ENCODE measurements at regions not wholly inside any gene's neighbourhood (a gene's known extent, or its start where the extent isn't known, plus 50 kb on each side); places are given as distances from the start of the nearest gene placed in this dataset.
"Not testable (repeated sequence)": the region's sequence is repeated elsewhere in the genome, so short reads cannot be mapped to it uniquely, and the experiment has no call there.

GRCh38 chr10:71112138-71112785, 100.1 kb upstream of the UNC5B start:
- H3K27me3 ChIP-seq (ENCODE audit: control insufficient read depth in 1 of 2, insufficient read depth in 2 of 2, low read length in 2 of 2): peaks cover 0 to 6% of the 10 kb centered on the region in 2 experiments
- peaks cover 16% of the 10 kb centered on the region for H3K9me3 Mint-ChIP-seq
- peaks cover 2% of the 10 kb centered on the region for H3K36me3 Mint-ChIP-seq (ENCODE audit: low read depth)
- H3K27ac Mint-ChIP-seq: no peak overlapping the region
- no peak overlapping the region for H3K4me3 ChIP-seq (ENCODE audit: low read length)
- ChIA-PET CTCF (no interaction called here), POLR2A (no interaction called here)
- H3K4me1 ChIP-seq (ENCODE audit: insufficient read depth, low read length): no peaks in the 10 kb centered on the region
- DNase-seq (no peak), ATAC-seq (ENCODE audit: poor library complexity) (no peak)
- no peaks in the 10 kb centered on the region for H3K36me3 ChIP-seq (ENCODE audit: insufficient read depth, low read length)
- intact Hi-C loops (cut with DNase I, micrococcal nuclease): no loop called here
- no peaks in the 10 kb centered on the region for H3K4me1 Mint-ChIP-seq (ENCODE audit: low read depth)
- H3K9me3 ChIP-seq (ENCODE audit: control insufficient read depth in 1 of 2, insufficient read depth in 1 of 2, low read length in 2 of 2): peaks cover 11 to 17% of the 10 kb centered on the region in 2 experiments
- H3K27ac ChIP-seq (ENCODE audit: low read depth in 1 of 2, low read length in 2 of 2): no peak overlapping the region
- H3K27me3 Mint-ChIP-seq: peaks cover 20% of the 10 kb centered on the region
- H3K4me3 Mint-ChIP-seq: no peak overlapping the region
- TF ChIP-seq CTCF (IDR thresholded peaks at IDR 0.05): no peak

GRCh38 chr10:71116426-71116825, 95.9 kb upstream of the UNC5B start:
- ATAC-seq (ENCODE audit: poor library complexity) (no peak), DNase-seq (no peak)
- H3K36me3 Mint-ChIP-seq (ENCODE audit: low read depth): peaks cover 4% of the 10 kb centered on the region
- ChIA-PET POLR2A (no interaction called here), CTCF (no interaction called here)
- no peaks in the 10 kb centered on the region for H3K4me1 ChIP-seq (ENCODE audit: insufficient read depth, low read length)
- no peak overlapping the region for H3K27ac Mint-ChIP-seq
- peaks cover 0 to 6% of the 10 kb centered on the region in 2 experiments for H3K27me3 ChIP-seq (ENCODE audit: control insufficient read depth in 1 of 2, insufficient read depth in 2 of 2, low read length in 2 of 2)
- intact Hi-C loops (cut with DNase I, micrococcal nuclease): no loop called here
- peaks cover 20% of the 10 kb centered on the region for H3K27me3 Mint-ChIP-seq
- H3K9me3 Mint-ChIP-seq: peaks cover 27% of the 10 kb centered on the region
- H3K4me3 Mint-ChIP-seq: no peak overlapping the region
- H3K4me1 Mint-ChIP-seq (ENCODE audit: low read depth): no peaks in the 10 kb centered on the region
- TF ChIP-seq CTCF (IDR thresholded peaks at IDR 0.05): no peak
- H3K9me3 ChIP-seq (ENCODE audit: control insufficient read depth in 1 of 2, insufficient read depth in 1 of 2, low read length in 2 of 2): peaks cover 17 to 28% of the 10 kb centered on the region in 2 experiments
- no peak overlapping the region for H3K4me3 ChIP-seq (ENCODE audit: low read length)
- no peaks in the 10 kb centered on the region for H3K36me3 ChIP-seq (ENCODE audit: insufficient read depth, low read length)
- H3K27ac ChIP-seq (ENCODE audit: low read depth in 1 of 2, low read length in 2 of 2): no peak overlapping the region

GRCh38 chr10:71117589-71117988, 94.8 kb upstream of the UNC5B start:
- H3K4me1 ChIP-seq (ENCODE audit: insufficient read depth, low read length); H3K4me1 Mint-ChIP-seq (ENCODE audit: low read depth); H3K4me3 ChIP-seq (ENCODE audit: low read length); ATAC-seq (ENCODE audit: poor library complexity); CTCF ChIA-PET; H3K27me3 ChIP-seq (ENCODE audit: control insufficient read depth in 1 of 2, insufficient read depth in 2 of 2, low read length in 2 of 2); DNase-seq; H3K36me3 Mint-ChIP-seq (ENCODE audit: low read depth); intact Hi-C loops (cut with DNase I, micrococcal nuclease); H3K36me3 ChIP-seq (ENCODE audit: insufficient read depth, low read length); H3K27ac ChIP-seq (ENCODE audit: low read depth in 1 of 2, low read length in 2 of 2); POLR2A ChIA-PET; H3K27ac Mint-ChIP-seq; H3K4me3 Mint-ChIP-seq: not testable (repeated sequence)
- peaks cover 24% of the 10 kb centered on the region for H3K9me3 Mint-ChIP-seq
- H3K9me3 ChIP-seq (ENCODE audit: control insufficient read depth in 1 of 2, insufficient read depth in 1 of 2, low read length in 2 of 2): peaks cover 17 to 28% of the 10 kb centered on the region in 2 experiments
- H3K27me3 Mint-ChIP-seq: peaks cover 15% of the 10 kb centered on the region

GRCh38 chr10:71123023-71123422, 89.3 kb upstream of the UNC5B start:
- H3K4me1 ChIP-seq (ENCODE audit: insufficient read depth, low read length): no peaks in the 10 kb centered on the region
- DNase-seq: no peak
- no peaks in the 10 kb centered on the region for H3K36me3 Mint-ChIP-seq (ENCODE audit: low read depth)
- TF ChIP-seq CTCF (IDR thresholded peaks at IDR 0.05): no peak
- peaks cover 8% of the 10 kb centered on the region in 2 experiments for H3K27me3 ChIP-seq (ENCODE audit: control insufficient read depth in 1 of 2, insufficient read depth in 2 of 2, low read length in 2 of 2)
- peaks cover 34% of the 10 kb centered on the region for H3K27me3 Mint-ChIP-seq
- intact Hi-C loops (cut with DNase I, micrococcal nuclease): no loop called here
- no peaks in the 10 kb centered on the region for H3K4me1 Mint-ChIP-seq (ENCODE audit: low read depth)
- POLR2A ChIA-PET: no interaction called here
- H3K27ac ChIP-seq (ENCODE audit: low read depth in 1 of 2, low read length in 2 of 2): no peak overlapping the region
- H3K4me3 Mint-ChIP-seq: no peak overlapping the region
- H3K9me3 Mint-ChIP-seq: peaks cover 9% of the 10 kb centered on the region
- no peak overlapping the region for H3K27ac Mint-ChIP-seq
- ATAC-seq (ENCODE audit: poor library complexity): no peak
- H3K9me3 ChIP-seq (ENCODE audit: control insufficient read depth in 1 of 2, insufficient read depth in 1 of 2, low read length in 2 of 2): peaks cover 2 to 7% of the 10 kb centered on the region in 2 experiments
- no peak overlapping the region for H3K4me3 ChIP-seq (ENCODE audit: low read length)
- H3K36me3 ChIP-seq (ENCODE audit: insufficient read depth, low read length): no peaks in the 10 kb centered on the region
- CTCF ChIA-PET: no interaction called here

All from CD4-positive, alpha-beta T cell (primary cell).